HEK293 (cell line): ENCODE measurements at regions not wholly inside any gene's neighbourhood (a gene's known extent, or its start where the extent isn't known, plus 50 kb on each side); places are given as distances from the start of the nearest gene placed in this dataset.

Experiments
- CTCF ChIA-PET: fragments of 350-600 bp; formaldehyde crosslinking; extraction: SDS; loops from one replicate; lab custom pipeline; 2021; ENCODE audit warnings: antibody characterized with exemption; lab: Yijun Ruan, JAX
- POLR2A ChIA-PET: fragments of 300-600 bp; formaldehyde crosslinking; extraction: SDS; loops from one replicate; lab custom pipeline; 2020; ENCODE audit warnings: antibody characterized with exemption, inconsistent platforms; lab: Yijun Ruan, JAX
- H3K27ac ChIP-seq: fragments of 200-500 bp; sonication (Bioruptor generic); 2 replicates; pipeline ENCODE4 v1.5.1; 2014; ENCODE audit warnings: low read depth, low read length, control low read depth, inconsistent platforms; ENCODE audit errors: extremely low read depth
- H3K36me3 ChIP-seq, 2 experiments: fragments of 200-500 bp in 1 of 2; sonication (Bioruptor generic) in 1 of 2; 1 replicate in 1 of 2; 2 replicates in 1 of 2; pipeline ENCODE4 v1.5.1; 2014 to 2017; ENCODE audit warnings: inconsistent platforms in 2 of 2, low read length in 2 of 2; ENCODE audit not compliant: control insufficient read depth in 2 of 2, insufficient read depth in 1 of 2
- H3K4me1 ChIP-seq: fragments of 200-500 bp; sonication (Bioruptor generic); 2 replicates; pipeline ENCODE4 v1.5.1; 2014; ENCODE audit warnings: mild to moderate bottlenecking, low read length, inconsistent platforms; ENCODE audit not compliant: control insufficient read depth, insufficient read depth
- H3K4me3 ChIP-seq: 2 replicates; pipeline ENCODE4 v1.5.1; 2011; ENCODE audit warnings: low read depth, mild to moderate bottlenecking, control low read depth, low read length, moderate library complexity
- H3K9me3 ChIP-seq: fragments of 200-500 bp; sonication (Bioruptor generic); 2 replicates; pipeline ENCODE4 v1.5.1; 2014; ENCODE audit warnings: low read depth, low read length, inconsistent platforms; ENCODE audit not compliant: control insufficient read depth, insufficient read depth
- HOXA7 ChIP-seq: sonication (generic); formaldehyde crosslinking; IDR thresholded peaks from 2 replicates; pipeline ENCODE4 v1.8.1; 2022; ENCODE audit warnings: missing genetic modification reagents, borderline replicate concordance
- INSM2 ChIP-seq: fragments of 450-650 bp; formaldehyde crosslinking; IDR thresholded peaks from 2 replicates; pipeline ENCODE4 v1.5.1; 2016; ENCODE audit warnings: missing biosample characterization, missing genetic modification characterization
- KLF10 ChIP-seq: fragments of 450-650 bp; IDR thresholded peaks from 2 replicates; pipeline ENCODE4 v1.5.1; 2018; ENCODE audit warnings: missing biosample characterization, mild to moderate bottlenecking, missing genetic modification characterization
- KLF16 ChIP-seq: fragments of 450-650 bp; formaldehyde crosslinking; IDR thresholded peaks from 2 replicates; pipeline ENCODE4 v1.5.1; 2017; ENCODE audit warnings: missing biosample characterization, missing genetic modification characterization
- KLF7 ChIP-seq: fragments of 450-650 bp; formaldehyde crosslinking; IDR thresholded peaks from 2 replicates; pipeline ENCODE4 v1.5.1; 2016; ENCODE audit warnings: missing biosample characterization, missing genetic modification characterization, borderline replicate concordance
- OSR2 ChIP-seq: fragments of 450-650 bp; formaldehyde crosslinking; IDR thresholded peaks from 2 replicates; pipeline ENCODE4 v1.5.1; 2016; ENCODE audit warnings: missing biosample characterization, missing genetic modification characterization
- TCF7L2 ChIP-seq: IDR thresholded peaks from 2 replicates; pipeline ENCODE4 v1.6.1; 2011; ENCODE audit warnings: low read depth, mild to moderate bottlenecking, inconsistent platforms, low read length, moderate library complexity, borderline replicate concordance
- YY1 ChIP-seq: fragments of 450-650 bp; formaldehyde crosslinking; IDR thresholded peaks from 2 replicates; pipeline ENCODE4 v1.5.1; 2018; ENCODE audit warnings: missing biosample characterization, missing genetic modification characterization
- ZBTB17 ChIP-seq: fragments of 450-650 bp; formaldehyde crosslinking; IDR thresholded peaks from 2 replicates; pipeline ENCODE4 v1.5.1; 2016; ENCODE audit warnings: missing biosample characterization, missing genetic modification characterization
- ZEB2 ChIP-seq: fragments of 450-650 bp; formaldehyde crosslinking; IDR thresholded peaks from 2 replicates; pipeline ENCODE4 v1.5.1; 2016; ENCODE audit warnings: missing biosample characterization, missing genetic modification characterization
- ZNF10 ChIP-seq: fragments of 450-650 bp; formaldehyde crosslinking; IDR thresholded peaks from 2 replicates; pipeline ENCODE4 v1.5.1; 2017; ENCODE audit warnings: missing biosample characterization, missing genetic modification characterization
- ZNF155 ChIP-seq: fragments of 450-650 bp; formaldehyde crosslinking; IDR thresholded peaks from 2 replicates; pipeline ENCODE4 v1.5.1; 2016; ENCODE audit warnings: missing biosample characterization, missing genetic modification characterization
- ZNF175 ChIP-seq: fragments of 450-650 bp; formaldehyde crosslinking; IDR thresholded peaks from 2 replicates; pipeline ENCODE4 v1.5.1; 2016; ENCODE audit warnings: missing biosample characterization, missing genetic modification characterization
- ZNF18 ChIP-seq: fragments of 450-650 bp; formaldehyde crosslinking; IDR thresholded peaks from 2 replicates; pipeline ENCODE4 v1.5.1; 2016; ENCODE audit warnings: missing biosample characterization, missing genetic modification characterization
- ZNF19 ChIP-seq: fragments of 450-650 bp; formaldehyde crosslinking; IDR thresholded peaks from 2 replicates; pipeline ENCODE4; 2016; ENCODE audit warnings: missing biosample characterization, missing genetic modification characterization, low read depth
- ZNF404 ChIP-seq: fragments of 450-650 bp; formaldehyde crosslinking; IDR thresholded peaks from 2 replicates; pipeline ENCODE4 v1.5.1; 2017; ENCODE audit warnings: missing biosample characterization, missing genetic modification characterization
- ZNF449 ChIP-seq: fragments of 450-650 bp; formaldehyde crosslinking; IDR thresholded peaks from 2 replicates; pipeline ENCODE4 v1.5.1; 2017; ENCODE audit warnings: missing biosample characterization, mild to moderate bottlenecking, missing genetic modification characterization, moderate library complexity
- ZNF501 ChIP-seq: fragments of 450-650 bp; formaldehyde crosslinking; IDR thresholded peaks from 2 replicates; pipeline ENCODE4 v1.5.1; 2016; ENCODE audit warnings: missing biosample characterization, missing genetic modification characterization
- ZNF529 ChIP-seq: fragments of 450-650 bp; formaldehyde crosslinking; IDR thresholded peaks from 2 replicates; pipeline ENCODE4 v1.5.1; 2017; ENCODE audit warnings: missing genetic modification characterization, missing biosample characterization; ENCODE audit not compliant: insufficient replicate concordance
- ZNF544 ChIP-seq: fragments of 450-650 bp; formaldehyde crosslinking; IDR thresholded peaks from 2 replicates; pipeline ENCODE4 v1.5.0; 2017; ENCODE audit warnings: missing biosample characterization, missing genetic modification characterization
- ZNF548 ChIP-seq: fragments of 450-650 bp; formaldehyde crosslinking; IDR thresholded peaks from 2 replicates; pipeline ENCODE4 v1.5.1; 2016; ENCODE audit warnings: missing biosample characterization, missing genetic modification characterization
- ZNF600 ChIP-seq: fragments of 450-650 bp; formaldehyde crosslinking; IDR thresholded peaks from 2 replicates; pipeline ENCODE4 v1.5.1; 2016; ENCODE audit warnings: missing biosample characterization, missing genetic modification characterization
- ZNF621 ChIP-seq: fragments of 450-650 bp; formaldehyde crosslinking; IDR thresholded peaks from 2 replicates; pipeline ENCODE4 v1.5.1; 2017; ENCODE audit warnings: missing biosample characterization, missing genetic modification characterization
- ZNF629 ChIP-seq: fragments of 450-650 bp; formaldehyde crosslinking; IDR thresholded peaks from 2 replicates; pipeline ENCODE4 v1.5.1; 2017; ENCODE audit warnings: missing biosample characterization, missing genetic modification characterization
- ZNF670 ChIP-seq: fragments of 450-650 bp; formaldehyde crosslinking; IDR thresholded peaks from 2 replicates; pipeline ENCODE4 v1.5.1; 2016; ENCODE audit warnings: missing biosample characterization, missing genetic modification characterization, low read depth
- TF ChIP-seq, protein P1 (sequence below): fragments of 450-650 bp; IDR thresholded peaks from 2 replicates; pipeline ENCODE4 v1.5.1; 2018; ENCODE audit warnings: missing biosample characterization, missing genetic modification characterization

- Histone ChIP-seq H3K27ac (no peak overlapping the region), H3K9me3 (no peaks in the 10 kb centered on the region), H3K4me1 (no peaks in the 10 kb centered on the region), H3K4me3 (no peak overlapping the region), H3K36me3 (no peaks in the 10 kb centered on the region)
- POLR2A ChIA-PET, result no interaction called here
- CTCF ChIA-PET, result no interaction called here
- TF ChIP-seq ZNF19, result no peak
- TF ChIP-seq INSM2 (tag by site-specific recombination), result no peak
- TF ChIP-seq ZNF10 (tag by site-specific recombination), result no peak
- TF ChIP-seq ZNF544, result no peak
- no peak for TF ChIP-seq ZBTB17 (tag by site-specific recombination)
- TF ChIP-seq ZNF501 (tag by site-specific recombination), result no peak
- no peak for TF ChIP-seq ZNF404 (tag by site-specific recombination)
- TF ChIP-seq ZNF449 (tag by site-specific recombination), result no peak
- no peak for TF ChIP-seq ZEB2 (tag by site-specific recombination)
Measured at GRCh38 chr5:167319243-167319642, 972.2 kb upstream of the WWC1 start.

DNA sequence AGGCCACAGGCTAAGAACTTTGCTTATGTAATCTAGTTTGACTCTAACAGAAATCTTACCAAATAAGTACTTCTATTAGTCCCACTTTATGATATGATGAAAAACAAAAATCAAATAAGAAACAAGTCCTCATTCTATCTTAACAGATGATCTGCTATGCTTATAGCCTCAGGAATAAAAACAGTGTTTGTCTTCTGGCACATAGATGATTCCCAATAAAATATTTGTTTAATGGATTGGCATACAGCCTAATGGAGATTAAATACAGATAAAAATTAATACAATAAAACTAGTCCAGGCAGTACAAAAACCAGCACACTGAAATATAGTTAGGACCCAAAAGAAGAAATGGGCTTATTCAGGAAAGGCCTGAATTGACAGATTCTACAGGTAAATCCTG lies 971.4 kb upstream of the WWC1 start:
- Histone ChIP-seq H3K36me3 (no peaks in the 10 kb centered on the region), H3K27ac (no peak overlapping the region), H3K4me1 (no peaks in the 10 kb centered on the region), H3K9me3 (no peaks in the 10 kb centered on the region), H3K4me3 (no peak overlapping the region)
- POLR2A ChIA-PET, result no interaction called here
- TF ChIP-seq ZNF621 (tag by site-specific recombination) (no peak), ZNF670 (tag by site-specific recombination) (no peak), ZNF155 (tag by site-specific recombination) (no peak), ZNF529 (tag by site-specific recombination) (no peak), ZNF175 (tag by site-specific recombination) (no peak), ZNF548 (no peak), TCF7L2 (no peak), ZNF629 (tag by site-specific recombination) (no peak), KLF10 (no peak), YY1 (tag by site-specific recombination) (no peak), ZNF600 (tag by site-specific recombination) (no peak), KLF16 (tag by site-specific recombination) (no peak), ZNF18 (tag by site-specific recombination) (no peak), HOXA7 (CRISPR knock-in tag) (no peak), KLF7 (tag by site-specific recombination) (no peak), OSR2 (tag by site-specific recombination) (no peak)
- TF ChIP-seq, protein P1, sequence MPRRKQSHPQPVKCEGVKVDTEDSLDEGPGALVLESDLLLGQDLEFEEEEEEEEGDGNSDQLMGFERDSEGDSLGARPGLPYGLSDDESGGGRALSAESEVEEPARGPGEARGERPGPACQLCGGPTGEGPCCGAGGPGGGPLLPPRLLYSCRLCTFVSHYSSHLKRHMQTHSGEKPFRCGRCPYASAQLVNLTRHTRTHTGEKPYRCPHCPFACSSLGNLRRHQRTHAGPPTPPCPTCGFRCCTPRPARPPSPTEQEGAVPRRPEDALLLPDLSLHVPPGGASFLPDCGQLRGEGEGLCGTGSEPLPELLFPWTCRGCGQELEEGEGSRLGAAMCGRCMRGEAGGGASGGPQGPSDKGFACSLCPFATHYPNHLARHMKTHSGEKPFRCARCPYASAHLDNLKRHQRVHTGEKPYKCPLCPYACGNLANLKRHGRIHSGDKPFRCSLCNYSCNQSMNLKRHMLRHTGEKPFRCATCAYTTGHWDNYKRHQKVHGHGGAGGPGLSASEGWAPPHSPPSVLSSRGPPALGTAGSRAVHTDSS (tag by site-specific recombination), result no peak
- CTCF ChIA-PET, result no interaction called here
